ENCODE measurements at regions not wholly inside any gene's neighbourhood (a gene's known extent, or its start where the extent isn't known, plus 50 kb on each side); places are given as distances from the start of the nearest gene placed in this dataset.
A peak's percentile ranks its signal among the peaks of the same experiment; 100 is the strongest.

- no peak overlapping the region for H2AFZ ChIP-seq (ENCODE audit: low read depth, low read length)
- H3K36me3 ChIP-seq (ENCODE audit: control insufficient read depth in 1 of 2, insufficient read depth in 2 of 2, low read depth in 1 of 2, low read length in 2 of 2), result no peaks in the 10 kb centered on the region
- H2AK5ac ChIP-seq (ENCODE audit: low read length, severe bottlenecking), result no peak overlapping the region
- H2BK15ac ChIP-seq (ENCODE audit: low read depth, poor library complexity, severe bottlenecking), result no peak overlapping the region
- no peak overlapping the region for H3K23ac ChIP-seq (ENCODE audit: low read length in 2 of 2)
- no peak overlapping the region for H4K91ac ChIP-seq (ENCODE audit: low read length)
- H4K8ac ChIP-seq (ENCODE audit: low read length), result no peak overlapping the region
- peak; percentile 46 for DNase-seq
- H2BK12ac ChIP-seq (ENCODE audit: low read length in 2 of 2), result no peak overlapping the region
- no peak overlapping the region for H3K27ac ChIP-seq (ENCODE audit: low read length, poor library complexity, severe bottlenecking)
- no peaks in the 10 kb centered on the region for H3K79me1 ChIP-seq (replicated peaks; ENCODE audit: low read length, poor library complexity, severe bottlenecking)
- no peaks in the 10 kb centered on the region for H3K9me3 ChIP-seq (ENCODE audit: control insufficient read depth, low read length)
- H3K18ac ChIP-seq (ENCODE audit: low read depth in 1 of 2, low read length in 2 of 2), result no peak overlapping the region
- H2BK5ac ChIP-seq (ENCODE audit: low read depth, low read length, poor library complexity, severe bottlenecking), result no peak overlapping the region
- H3K4me2 ChIP-seq (ENCODE audit: low read length, poor library complexity, severe bottlenecking), result no peak overlapping the region
- no peak overlapping the region for H3K4ac ChIP-seq (ENCODE audit: low read depth in 1 of 2, low read length in 2 of 2)
- no peak overlapping the region for H2BK120ac ChIP-seq (ENCODE audit: low read depth, low read length)
- no peaks in the 10 kb centered on the region for H3K4me1 ChIP-seq (ENCODE audit: control insufficient read depth, insufficient read depth, low read depth, low read length)
- no peak overlapping the region for H3K14ac ChIP-seq (ENCODE audit: low read length in 2 of 2)
- no peak overlapping the region for H3K4me3 ChIP-seq (ENCODE audit: insufficient read depth in 1 of 2, low read depth in 1 of 2, low read length in 2 of 2)
- 87% methylated on average over 4 of the region's 5 CpGs for WGBS
- H3K9ac ChIP-seq (ENCODE audit: low read length), result no peak overlapping the region
- no peaks in the 10 kb centered on the region for H3K27me3 ChIP-seq (ENCODE audit: control insufficient read depth in 1 of 2, insufficient read depth in 1 of 2, low read length in 2 of 2)
These were observed 55.1 kb downstream of the TTC6 start for GRCh38 chr14:37650356-37651037.

GRCh38 chr14:37652042-37652441, 56.6 kb downstream of the TTC6 start:
- H3K18ac ChIP-seq (ENCODE audit: low read depth in 1 of 2, low read length in 2 of 2), result no peak overlapping the region
- no peak overlapping the region for H2BK5ac ChIP-seq (ENCODE audit: low read depth, low read length, poor library complexity, severe bottlenecking)
- no peak overlapping the region for H2AFZ ChIP-seq (ENCODE audit: low read depth, low read length)
- H3K27me3 ChIP-seq (ENCODE audit: control insufficient read depth in 1 of 2, insufficient read depth in 1 of 2, low read length in 2 of 2), result no peaks in the 10 kb centered on the region
- H3K23ac ChIP-seq (ENCODE audit: low read length in 2 of 2), result no peak overlapping the region
- no peak overlapping the region for H4K91ac ChIP-seq (ENCODE audit: low read length)
- H2BK15ac ChIP-seq (ENCODE audit: low read depth, poor library complexity, severe bottlenecking), result no peak overlapping the region
- H2AK5ac ChIP-seq (ENCODE audit: low read length, severe bottlenecking), result no peak overlapping the region
- H3K4ac ChIP-seq (ENCODE audit: low read depth in 1 of 2, low read length in 2 of 2), result no peak overlapping the region
- H3K9ac ChIP-seq (ENCODE audit: low read length), result no peak overlapping the region
- no peak overlapping the region for H4K8ac ChIP-seq (ENCODE audit: low read length)
- no peaks in the 10 kb centered on the region for H3K4me1 ChIP-seq (ENCODE audit: control insufficient read depth, insufficient read depth, low read depth, low read length)
- no peak overlapping the region for H2BK12ac ChIP-seq (ENCODE audit: low read length in 2 of 2)
- H3K4me2 ChIP-seq (ENCODE audit: low read length, poor library complexity, severe bottlenecking), result no peak overlapping the region
- no peak overlapping the region for H3K14ac ChIP-seq (ENCODE audit: low read length in 2 of 2)
- no peak overlapping the region for H2BK120ac ChIP-seq (ENCODE audit: low read depth, low read length)
- no peaks in the 10 kb centered on the region for H3K79me1 ChIP-seq (replicated peaks; ENCODE audit: low read length, poor library complexity, severe bottlenecking)
- no peaks in the 10 kb centered on the region for H3K36me3 ChIP-seq (ENCODE audit: control insufficient read depth in 1 of 2, insufficient read depth in 2 of 2, low read depth in 1 of 2, low read length in 2 of 2)
- no peak overlapping the region for H3K27ac ChIP-seq (ENCODE audit: low read length, poor library complexity, severe bottlenecking)
- no peak for DNase-seq
- no peaks in the 10 kb centered on the region for H3K9me3 ChIP-seq (ENCODE audit: control insufficient read depth, low read length)
- 98% methylated on average over 4 of the region's 4 CpGs for WGBS
- no peak overlapping the region for H3K4me3 ChIP-seq (ENCODE audit: insufficient read depth in 1 of 2, low read depth in 1 of 2, low read length in 2 of 2)

DNA sequence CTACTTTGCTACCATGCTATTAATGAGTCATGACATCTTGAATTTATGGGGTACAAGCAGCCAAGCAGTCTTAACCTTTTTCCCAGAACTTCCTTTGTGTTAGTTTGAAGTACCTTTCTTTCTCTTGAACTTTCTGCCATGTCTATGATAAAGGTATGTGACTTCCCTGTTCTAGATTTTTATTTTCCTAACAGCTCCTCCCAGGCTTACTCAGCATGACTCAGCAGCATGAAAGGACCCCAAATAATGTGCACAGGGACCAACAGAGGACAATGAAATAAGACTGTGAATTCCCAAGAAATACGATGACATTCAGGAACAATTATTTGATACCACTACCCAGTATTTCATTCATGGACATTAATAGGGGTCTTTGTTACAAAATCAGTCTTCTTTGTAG, 60.0 kb downstream of the TTC6 start:
- H3K27me3 ChIP-seq (ENCODE audit: control insufficient read depth in 1 of 2, insufficient read depth in 1 of 2, low read length in 2 of 2), result no peaks in the 10 kb centered on the region
- H3K9ac ChIP-seq (ENCODE audit: low read length), result no peak overlapping the region
- WGBS, result 100% methylated on average over 1 of the region's 1 CpG
- H2BK120ac ChIP-seq (ENCODE audit: low read depth, low read length), result no peak overlapping the region
- no peak overlapping the region for H2AK5ac ChIP-seq (ENCODE audit: low read length, severe bottlenecking)
- no peak overlapping the region for H3K27ac ChIP-seq (ENCODE audit: low read length, poor library complexity, severe bottlenecking)
- no peak overlapping the region for H3K4ac ChIP-seq (ENCODE audit: low read depth in 1 of 2, low read length in 2 of 2)
- H3K9me3 ChIP-seq (ENCODE audit: control insufficient read depth, low read length), result peaks cover 1% of the 10 kb centered on the region
- no peak overlapping the region for H2BK5ac ChIP-seq (ENCODE audit: low read depth, low read length, poor library complexity, severe bottlenecking)
- H3K4me2 ChIP-seq (ENCODE audit: low read length, poor library complexity, severe bottlenecking), result no peak overlapping the region
- peak; percentile 15 for DNase-seq
- H3K4me1 ChIP-seq (ENCODE audit: control insufficient read depth, insufficient read depth, low read depth, low read length), result no peaks in the 10 kb centered on the region
- H3K79me1 ChIP-seq (replicated peaks; ENCODE audit: low read length, poor library complexity, severe bottlenecking), result no peaks in the 10 kb centered on the region
- no peak overlapping the region for H3K23ac ChIP-seq (ENCODE audit: low read length in 2 of 2)
- no peaks in the 10 kb centered on the region for H3K36me3 ChIP-seq (ENCODE audit: control insufficient read depth in 1 of 2, insufficient read depth in 2 of 2, low read depth in 1 of 2, low read length in 2 of 2)
- no peak overlapping the region for H3K14ac ChIP-seq (ENCODE audit: low read length in 2 of 2)
- no peak overlapping the region for H2BK12ac ChIP-seq (ENCODE audit: low read length in 2 of 2)
- H4K8ac ChIP-seq (ENCODE audit: low read length), result no peak overlapping the region
- H4K91ac ChIP-seq (ENCODE audit: low read length), result no peak overlapping the region
- no peak overlapping the region for H3K18ac ChIP-seq (ENCODE audit: low read depth in 1 of 2, low read length in 2 of 2)
- H2AFZ ChIP-seq (ENCODE audit: low read depth, low read length), result no peak overlapping the region
- H2BK15ac ChIP-seq (ENCODE audit: low read depth, poor library complexity, severe bottlenecking), result no peak overlapping the region
- H3K4me3 ChIP-seq (ENCODE audit: insufficient read depth in 1 of 2, low read depth in 1 of 2, low read length in 2 of 2), result no peak overlapping the region

DNA sequence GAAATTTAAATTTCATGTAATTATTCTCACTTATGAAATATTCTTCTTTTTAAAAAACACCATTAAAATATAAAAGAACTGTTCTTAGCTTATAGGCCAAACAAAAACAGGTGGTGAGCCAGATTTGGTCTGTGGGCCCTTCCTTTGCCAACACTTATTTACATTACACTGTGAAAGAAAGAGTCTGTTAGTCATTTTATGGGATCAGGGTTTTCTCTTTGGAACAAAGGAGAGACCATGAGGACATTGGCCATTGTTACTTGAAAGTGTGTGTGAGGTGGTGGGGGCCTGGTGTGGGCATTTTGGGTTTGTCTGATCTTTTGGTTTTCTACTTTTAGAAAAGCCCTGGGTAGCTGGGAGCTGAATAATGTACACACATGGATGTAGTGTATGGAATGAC, 62.7 kb downstream of the TTC6 start:
- H4K91ac ChIP-seq (ENCODE audit: low read length), result no peak overlapping the region
- no peak overlapping the region for H2AK5ac ChIP-seq (ENCODE audit: low read length, severe bottlenecking)
- no peaks in the 10 kb centered on the region for H3K27me3 ChIP-seq (ENCODE audit: control insufficient read depth in 1 of 2, insufficient read depth in 1 of 2, low read length in 2 of 2)
- no peak overlapping the region for H2BK12ac ChIP-seq (ENCODE audit: low read length in 2 of 2)
- DNase-seq, result no peak
- H2AFZ ChIP-seq (ENCODE audit: low read depth, low read length), result no peak overlapping the region
- no peak overlapping the region for H2BK15ac ChIP-seq (ENCODE audit: low read depth, poor library complexity, severe bottlenecking)
- no peak overlapping the region for H2BK120ac ChIP-seq (ENCODE audit: low read depth, low read length)
- no peak overlapping the region for H3K4me3 ChIP-seq (ENCODE audit: insufficient read depth in 1 of 2, low read depth in 1 of 2, low read length in 2 of 2)
- H3K27ac ChIP-seq (ENCODE audit: low read length, poor library complexity, severe bottlenecking), result no peak overlapping the region
- no peak overlapping the region for H2BK5ac ChIP-seq (ENCODE audit: low read depth, low read length, poor library complexity, severe bottlenecking)
- H3K14ac ChIP-seq (ENCODE audit: low read length in 2 of 2), result no peak overlapping the region
- no peak overlapping the region for H3K23ac ChIP-seq (ENCODE audit: low read length in 2 of 2)
- no peak overlapping the region for H3K4me2 ChIP-seq (ENCODE audit: low read length, poor library complexity, severe bottlenecking)
- H3K9ac ChIP-seq (ENCODE audit: low read length), result no peak overlapping the region
- H4K8ac ChIP-seq (ENCODE audit: low read length), result no peak overlapping the region
- no peaks in the 10 kb centered on the region for H3K79me1 ChIP-seq (replicated peaks; ENCODE audit: low read length, poor library complexity, severe bottlenecking)
- H3K4ac ChIP-seq (ENCODE audit: low read depth in 1 of 2, low read length in 2 of 2), result no peak overlapping the region
- H3K9me3 ChIP-seq (ENCODE audit: control insufficient read depth, low read length), result peaks cover 15% of the 10 kb centered on the region
- no peaks in the 10 kb centered on the region for H3K36me3 ChIP-seq (ENCODE audit: control insufficient read depth in 1 of 2, insufficient read depth in 2 of 2, low read depth in 1 of 2, low read length in 2 of 2)
- H3K18ac ChIP-seq (ENCODE audit: low read depth in 1 of 2, low read length in 2 of 2), result no peak overlapping the region
- H3K4me1 ChIP-seq (ENCODE audit: control insufficient read depth, insufficient read depth, low read depth, low read length), result no peaks in the 10 kb centered on the region

Data from mesenchymal stem cell (in vitro differentiated cells and primary cell).